ENCODE measurements at regions not wholly inside any gene's neighbourhood (a gene's known extent, or its start where the extent isn't known, plus 50 kb on each side); places are given as distances from the start of the nearest gene placed in this dataset.
A peak's percentile ranks its signal among the peaks of the same experiment; 100 is the strongest.

- no peaks in the 10 kb centered on the region for H3K79me1 ChIP-seq (ENCODE audit: low read depth, low read length)
- no peak overlapping the region for H3K4me3 ChIP-seq (ENCODE audit: extremely low read depth in 1 of 4, insufficient read depth in 2 of 4, low read depth in 3 of 4, low read length in 4 of 4)
- 93 to 100% methylated on average over 1 to 13 of the region's 13 CpGs for WGBS, 2 experiments (ENCODE audit: extremely low coverage in 1 of 2, insufficient coverage in 1 of 2, insufficient read length in 1 of 2, insufficient replicate concordance in 2 of 2, low coverage in 1 of 2, low lambda C conversion rate in 2 of 2, missing lambda C conversion rate in 1 of 2)
- H4K20me1 ChIP-seq (replicated peaks in 1 of 2; ENCODE audit: control insufficient read depth in 1 of 2, insufficient read depth in 2 of 2, low read length in 2 of 2) = no peaks in the 10 kb centered on the region
- no peaks in the 10 kb centered on the region for H3K36me3 ChIP-seq (ENCODE audit: control insufficient read depth in 2 of 4, insufficient read depth in 4 of 4, low read length in 3 of 4)
- H4K91ac ChIP-seq (replicated peaks; ENCODE audit: insufficient read length, low read length) = no peak overlapping the region
- peaks cover 2% of the 10 kb centered on the region; the same call in 1 of the 2 replicates for H3K23me2 ChIP-seq (ENCODE audit: low read depth, low read length)
- TF ChIP-seq KDM5A (IDR thresholded peaks at IDR 0.05; ENCODE audit: low read length) (no peak), MAFK (IDR thresholded peaks at IDR 0.05; ENCODE audit: low read depth, low read length) (no peak), RFX5 (IDR thresholded peaks at IDR 0.05; ENCODE audit: borderline replicate concordance, low read depth, low read length) (no peak), ZNF274 (IDR thresholded peaks at IDR 0.05; ENCODE audit: borderline replicate concordance, extremely low read depth, low read length) (no peak), TBP (IDR thresholded peaks at IDR 0.05; ENCODE audit: low read depth, low read length) (no peak), ASH2L (IDR thresholded peaks at IDR 0.05; ENCODE audit: low read length) (no peak), NRF1 (IDR thresholded peaks at IDR 0.05; ENCODE audit: low read depth, low read length) (no peak), BCL11A (IDR thresholded peaks at IDR 0.05; ENCODE audit: low read depth in 2 of 2, low read length in 2 of 2) (no peak), SIX5 (IDR thresholded peaks at IDR 0.05; ENCODE audit: low read depth, low read length) (no peak), CHD1 (IDR thresholded peaks at IDR 0.05; ENCODE audit: low read depth, low read length) (no peak), GABPA (IDR thresholded peaks at IDR 0.05; ENCODE audit: borderline replicate concordance, insufficient read depth, low read length) (no peak), SUZ12 (IDR thresholded peaks at IDR 0.05; ENCODE audit: low read length) (no peak), SP2 (IDR thresholded peaks at IDR 0.05; ENCODE audit: low read length) (no peak)
- no peak overlapping the region for H3K14ac ChIP-seq (ENCODE audit: insufficient read length)
- FAIRE-seq = no peak
- no peak overlapping the region for H2BK15ac ChIP-seq (ENCODE audit: low read length)
- no peak overlapping the region for H3K27ac ChIP-seq (ENCODE audit: low read depth, low read length)
- no peak for DNase-seq (ENCODE audit: low read depth in 1 of 2, low spot score in 2 of 2)
- H3K4me1 ChIP-seq (replicated peaks in 1 of 4; ENCODE audit: control insufficient read depth in 3 of 4, insufficient read depth in 4 of 4, low read length in 3 of 4) = peaks cover 0 to 23% (median 5%) of the 10 kb centered on the region in 4 experiments; a peak in 4 of 7 replicates
- CTCF ChIA-PET (ENCODE audit: partially characterized antibody) = interaction anchor here (0.6 to 0.9 kb wide), 3 partner anchors 13 to 347 kb away, joined by 3 to 5 read pairs (median 4); no protein-coding TSS in a partner anchor
- peaks cover 0 to 12% (median 0%) of the 10 kb centered on the region in 4 experiments; a peak in 4 of 7 replicates for H3K27me3 ChIP-seq (replicated peaks in 1 of 4; ENCODE audit: control insufficient read depth in 3 of 4, extremely low read depth in 1 of 4, insufficient read depth in 3 of 4, low read length in 3 of 4)
- H2BK120ac ChIP-seq (replicated peaks; ENCODE audit: low read depth, low read length) = no peak overlapping the region
- H4K5ac ChIP-seq (ENCODE audit: insufficient read length, low read depth, low read length) = no peak overlapping the region
- H4K8ac ChIP-seq (ENCODE audit: extremely low read depth, insufficient read depth, low read length) = no peak overlapping the region
- POLR2A ChIA-PET (ENCODE audit: partially characterized antibody) = no interaction called here
- no peaks in the 10 kb centered on the region for H3K9me3 ChIP-seq (ENCODE audit: insufficient read depth in 2 of 2, low read depth in 1 of 2, low read length in 1 of 2)
- no peak overlapping the region for H3K9ac ChIP-seq (replicated peaks in 1 of 4; ENCODE audit: extremely low read depth in 1 of 4, low read depth in 3 of 4, low read length in 3 of 4)
- H2BK5ac ChIP-seq (ENCODE audit: low read depth, low read length) = no peak overlapping the region
- no peak overlapping the region for H3K18ac ChIP-seq (ENCODE audit: extremely low read depth, low read length)
- no peak overlapping the region for H3K4ac ChIP-seq (replicated peaks; ENCODE audit: insufficient read length, low read depth, low read length)
- H2BK20ac ChIP-seq (ENCODE audit: low read length) = no peak overlapping the region
- no peak overlapping the region for H2AFZ ChIP-seq (ENCODE audit: low read length)
- H2BK12ac ChIP-seq (ENCODE audit: low read depth, low read length) = no peak overlapping the region; the same call in 1 of the 2 replicates
- H3K23ac ChIP-seq (ENCODE audit: insufficient read length) = no peak overlapping the region
- H2AK5ac ChIP-seq (ENCODE audit: low read depth, low read length) = no peak overlapping the region
- peak overlapping the region in 1 of 2 experiments; percentile 27; a peak in 1 of 4 replicates for H3K4me2 ChIP-seq (ENCODE audit: insufficient read depth in 1 of 2, low read depth in 2 of 2, low read length in 2 of 2)
- no peaks in the 10 kb centered on the region for H3K79me2 ChIP-seq (ENCODE audit: control insufficient read depth in 1 of 2, insufficient read depth in 2 of 2, low read length in 2 of 2)
- no peak overlapping the region for H3K56ac ChIP-seq (replicated peaks; ENCODE audit: insufficient read length, low read depth, low read length)
Measured at GRCh38 chr9:38229504-38230155, 160.6 kb upstream of the SHB start.

All from H1 (cell line).